ENCODE measurements at regions not wholly inside any gene's neighbourhood (a gene's known extent, or its start where the extent isn't known, plus 50 kb on each side); places are given as distances from the start of the nearest gene placed in this dataset.

DNA sequence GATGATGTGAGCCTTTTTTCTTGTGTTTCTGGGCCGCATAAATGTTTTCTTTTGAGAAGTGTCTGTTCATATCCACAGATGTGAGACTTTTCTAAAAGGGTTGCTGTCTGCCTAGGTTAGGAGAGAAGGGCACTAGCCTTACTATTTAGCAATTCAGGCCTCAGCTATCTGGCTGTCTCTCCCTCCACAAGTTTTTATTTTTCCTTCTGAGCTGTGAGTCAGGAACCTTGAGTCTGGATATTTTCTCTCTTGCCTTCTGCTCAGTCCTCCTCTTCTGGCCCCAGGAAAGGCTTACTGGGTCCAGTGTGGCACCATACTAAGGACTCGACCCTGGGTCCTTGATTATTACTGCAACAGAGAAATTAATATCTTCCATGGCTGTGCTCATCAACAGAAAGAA lies 187.6 kb downstream of the CSNK1G3 start:
- TF ChIP-seq CTCF (IDR thresholded peaks at IDR 0.05) (no peak), POLR2AphosphoS5 (IDR thresholded peaks at IDR 0.05) (no peak)

Measured in stomach (tissue), 4 donors.